ENCODE measurements at regions not wholly inside any gene's neighbourhood (a gene's known extent, or its start where the extent isn't known, plus 50 kb on each side); places are given as distances from the start of the nearest gene placed in this dataset.

DNA sequence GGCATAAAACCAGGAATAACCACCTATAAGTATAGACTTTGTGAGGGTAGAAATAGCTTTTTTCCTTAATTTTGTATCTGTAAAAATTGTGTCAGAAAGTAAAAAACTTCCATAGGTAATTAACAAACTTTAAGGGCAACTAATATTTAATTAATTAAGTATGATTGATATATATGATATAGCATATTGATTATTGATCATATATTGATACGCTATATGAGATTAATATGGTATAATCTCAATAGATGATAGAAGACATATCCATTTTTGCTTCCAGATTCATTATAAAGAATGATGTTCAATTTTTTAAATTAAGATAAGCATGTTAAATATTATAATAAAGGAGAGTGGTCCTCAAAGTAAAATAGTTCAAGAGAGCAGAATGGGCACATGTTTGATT, 99.3 kb upstream of the VAV3 start:
- H3K9me3 ChIP-seq (replicated peaks in 1 of 2; ENCODE audit: control insufficient read depth in 2 of 2, insufficient read depth in 1 of 2, low read depth in 1 of 2, low read length in 2 of 2) = peaks cover 0 to 9% of the 10 kb centered on the region in 2 donors
- DNase-seq (ENCODE audit: low spot score) = no peak
- no peak overlapping the region for H3K9ac ChIP-seq (ENCODE audit: low read depth, low read length, poor library complexity)
- H2BK15ac ChIP-seq (ENCODE audit: low read length) = no peak overlapping the region
- peaks cover 0 to under 1% of the 10 kb centered on the region in 2 donors for H3K4me1 ChIP-seq (ENCODE audit: control insufficient read depth in 2 of 2, insufficient read depth in 1 of 2, low read depth in 1 of 2, low read length in 2 of 2)
- no peak overlapping the region for H2BK120ac ChIP-seq (ENCODE audit: low read depth, low read length)
- no peak overlapping the region for H3K23ac ChIP-seq (ENCODE audit: low read depth, low read length, poor library complexity)
- H3K18ac ChIP-seq (ENCODE audit: low read length) = no peak overlapping the region
- no peak overlapping the region for H3K14ac ChIP-seq (ENCODE audit: low read length)
- no peak overlapping the region for H2AK5ac ChIP-seq (ENCODE audit: low read depth, low read length)
- no peak overlapping the region for H3K4me3 ChIP-seq (ENCODE audit: low read length in 2 of 2)
- no peak overlapping the region for H2BK12ac ChIP-seq (ENCODE audit: low read length)
- H4K8ac ChIP-seq (ENCODE audit: low read depth, low read length) = no peak overlapping the region
- WGBS, 2 donors (ENCODE audit: extremely low coverage in 2 of 2, insufficient read length in 2 of 2, insufficient replicate concordance in 1 of 2) = no CpG with 5 or more reads among the region's 1 CpG
- no peaks in the 10 kb centered on the region for H3K36me3 ChIP-seq (replicated peaks in 1 of 2; ENCODE audit: control insufficient read depth in 2 of 2, insufficient read depth in 2 of 2, low read length in 2 of 2)
- H3K4ac ChIP-seq (ENCODE audit: low read length) = no peak overlapping the region
- no peak overlapping the region for H4K91ac ChIP-seq (ENCODE audit: low read depth, low read length, poor library complexity)
- no peak overlapping the region for H3K27ac ChIP-seq (replicated peaks; ENCODE audit: low read length)
- no peaks in the 10 kb centered on the region for H3K79me1 ChIP-seq (ENCODE audit: low read depth, low read length)
- H3K4me2 ChIP-seq (ENCODE audit: insufficient read depth, low read length, poor library complexity, severe bottlenecking) = no peak overlapping the region
- no peak overlapping the region for H2BK5ac ChIP-seq (ENCODE audit: low read length)
- H2AFZ ChIP-seq (ENCODE audit: low read length) = no peak overlapping the region
- no peaks in the 10 kb centered on the region for H3K27me3 ChIP-seq (ENCODE audit: control insufficient read depth in 3 of 3, insufficient read depth in 3 of 3, low read depth in 1 of 3, low read length in 3 of 3)

DNA sequence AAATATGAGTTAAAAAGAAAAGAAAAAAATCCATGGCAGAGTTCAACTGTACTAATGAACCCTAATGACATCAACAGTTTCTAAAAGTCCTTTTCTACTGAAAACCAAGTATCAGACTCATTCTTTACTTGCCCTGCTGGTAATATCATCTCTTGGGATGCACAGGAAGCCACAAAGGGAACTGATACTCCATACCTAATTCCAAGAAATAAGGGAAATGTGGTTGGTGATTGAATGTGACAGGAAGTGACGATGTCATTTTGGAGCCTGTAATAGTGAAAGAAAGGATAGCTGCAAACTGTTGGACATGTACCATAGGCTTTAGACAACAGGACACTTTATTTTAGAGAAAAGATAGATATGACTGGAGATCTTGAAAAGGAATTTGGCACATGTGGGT, 98.7 kb upstream of the VAV3 start:
- WGBS, 2 donors (ENCODE audit: extremely low coverage in 2 of 2, insufficient read length in 2 of 2, insufficient replicate concordance in 1 of 2) = no CpG with 5 or more reads among the region's 1 CpG
- Histone ChIP-seq H3K9ac (ENCODE audit: low read depth, low read length, poor library complexity) (no peak overlapping the region), H3K14ac (ENCODE audit: low read length) (no peak overlapping the region), H3K4ac (ENCODE audit: low read length) (no peak overlapping the region), H3K18ac (ENCODE audit: low read length) (no peak overlapping the region), H3K79me1 (ENCODE audit: low read depth, low read length) (no peaks in the 10 kb centered on the region), H4K91ac (ENCODE audit: low read depth, low read length, poor library complexity) (no peak overlapping the region), H2BK15ac (ENCODE audit: low read length) (no peak overlapping the region), H3K27me3 (ENCODE audit: control insufficient read depth in 3 of 3, insufficient read depth in 3 of 3, low read depth in 1 of 3, low read length in 3 of 3) (no peaks in the 10 kb centered on the region), H3K27ac (replicated peaks; ENCODE audit: low read length) (no peak overlapping the region), H3K4me3 (ENCODE audit: low read length in 2 of 2) (no peak overlapping the region), H2AFZ (ENCODE audit: low read length) (no peak overlapping the region), H2BK5ac (ENCODE audit: low read length) (no peak overlapping the region), H2AK5ac (ENCODE audit: low read depth, low read length) (no peak overlapping the region), H3K4me2 (ENCODE audit: insufficient read depth, low read length, poor library complexity, severe bottlenecking) (no peak overlapping the region), H3K4me1 (ENCODE audit: control insufficient read depth in 2 of 2, insufficient read depth in 1 of 2, low read depth in 1 of 2, low read length in 2 of 2) (peaks cover 0 to 4% of the 10 kb centered on the region in 2 donors), H2BK12ac (ENCODE audit: low read length) (no peak overlapping the region), H3K23ac (ENCODE audit: low read depth, low read length, poor library complexity) (no peak overlapping the region), H2BK120ac (ENCODE audit: low read depth, low read length) (no peak overlapping the region), H3K36me3 (replicated peaks in 1 of 2; ENCODE audit: control insufficient read depth in 2 of 2, insufficient read depth in 2 of 2, low read length in 2 of 2) (no peaks in the 10 kb centered on the region), H4K8ac (ENCODE audit: low read depth, low read length) (no peak overlapping the region), H3K9me3 (replicated peaks in 1 of 2; ENCODE audit: control insufficient read depth in 2 of 2, insufficient read depth in 1 of 2, low read depth in 1 of 2, low read length in 2 of 2) (peaks cover 0 to 9% of the 10 kb centered on the region in 2 donors)
- no peak for DNase-seq (ENCODE audit: low spot score)

DNA sequence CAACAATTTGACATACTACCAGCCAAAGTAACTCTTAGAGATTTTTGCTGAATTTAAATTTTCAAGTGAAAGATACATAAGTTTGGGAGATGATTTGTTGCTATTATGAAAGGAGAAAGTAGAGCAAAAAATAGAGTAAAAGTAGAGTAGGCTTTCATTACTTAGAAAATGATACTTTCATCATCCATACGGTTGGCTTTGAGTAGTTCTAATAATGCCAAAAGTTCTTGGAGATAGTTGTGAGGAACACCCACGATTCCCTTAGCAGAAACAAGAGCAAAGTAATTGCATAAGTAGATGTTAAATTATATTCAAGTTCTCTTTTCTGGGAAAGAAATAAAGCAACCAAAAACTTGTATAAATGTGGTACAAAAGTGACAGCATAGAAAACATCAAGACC, 95.0 kb upstream of the VAV3 start:
- H3K4me2 ChIP-seq (ENCODE audit: insufficient read depth, low read length, poor library complexity, severe bottlenecking) = no peak overlapping the region
- no peak overlapping the region for H2BK15ac ChIP-seq (ENCODE audit: low read length)
- no peak overlapping the region for H4K91ac ChIP-seq (ENCODE audit: low read depth, low read length, poor library complexity)
- H3K4ac ChIP-seq (ENCODE audit: low read length) = no peak overlapping the region
- peaks cover 1 to 4% of the 10 kb centered on the region in 2 donors for H3K4me1 ChIP-seq (ENCODE audit: control insufficient read depth in 2 of 2, insufficient read depth in 1 of 2, low read depth in 1 of 2, low read length in 2 of 2)
- no peak overlapping the region for H2BK120ac ChIP-seq (ENCODE audit: low read depth, low read length)
- no peak overlapping the region for H3K9ac ChIP-seq (ENCODE audit: low read depth, low read length, poor library complexity)
- no peak overlapping the region for H2BK12ac ChIP-seq (ENCODE audit: low read length)
- peaks cover 0 to 9% of the 10 kb centered on the region in 2 donors for H3K9me3 ChIP-seq (replicated peaks in 1 of 2; ENCODE audit: control insufficient read depth in 2 of 2, insufficient read depth in 1 of 2, low read depth in 1 of 2, low read length in 2 of 2)
- no peaks in the 10 kb centered on the region for H3K79me1 ChIP-seq (ENCODE audit: low read depth, low read length)
- no peak for DNase-seq (ENCODE audit: low spot score)
- WGBS, 2 donors (ENCODE audit: extremely low coverage in 2 of 2, insufficient read length in 2 of 2, insufficient replicate concordance in 1 of 2) = no CpG with 5 or more reads among the region's 2 CpGs
- no peak overlapping the region for H2BK5ac ChIP-seq (ENCODE audit: low read length)
- no peak overlapping the region for H4K8ac ChIP-seq (ENCODE audit: low read depth, low read length)
- H2AK5ac ChIP-seq (ENCODE audit: low read depth, low read length) = no peak overlapping the region
- H3K4me3 ChIP-seq (ENCODE audit: low read length in 2 of 2) = no peak overlapping the region
- no peak overlapping the region for H3K14ac ChIP-seq (ENCODE audit: low read length)
- H3K23ac ChIP-seq (ENCODE audit: low read depth, low read length, poor library complexity) = no peak overlapping the region
- H3K36me3 ChIP-seq (replicated peaks in 1 of 2; ENCODE audit: control insufficient read depth in 2 of 2, insufficient read depth in 2 of 2, low read length in 2 of 2) = no peaks in the 10 kb centered on the region
- H3K18ac ChIP-seq (ENCODE audit: low read length) = no peak overlapping the region
- peak overlapping the region; percentile 46 for H2AFZ ChIP-seq (ENCODE audit: low read length)
- no peak overlapping the region for H3K27ac ChIP-seq (replicated peaks; ENCODE audit: low read length)
- H3K27me3 ChIP-seq (ENCODE audit: control insufficient read depth in 3 of 3, insufficient read depth in 3 of 3, low read depth in 1 of 3, low read length in 3 of 3) = no peaks in the 10 kb centered on the region

DNA sequence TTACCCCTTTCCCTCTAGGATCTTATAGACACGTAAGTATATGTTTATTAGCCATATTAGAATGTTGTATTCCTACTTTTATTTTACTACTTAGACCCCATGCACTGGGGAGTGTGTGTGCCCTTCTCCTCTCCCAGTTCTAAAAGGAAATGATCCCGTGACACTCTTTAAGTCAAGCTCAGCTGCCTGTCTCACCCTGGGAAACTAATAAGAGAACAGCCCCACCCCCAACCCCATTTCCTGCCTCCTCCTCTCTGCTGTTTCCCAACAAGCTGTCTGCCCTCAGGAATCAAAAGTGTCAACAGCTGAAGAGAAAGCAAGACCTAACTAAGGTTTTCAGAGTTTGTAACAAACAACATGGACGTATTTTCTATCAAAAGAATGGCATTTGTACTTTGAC, 92.6 kb upstream of the VAV3 start:
- H3K36me3 ChIP-seq (replicated peaks in 1 of 2; ENCODE audit: control insufficient read depth in 2 of 2, insufficient read depth in 2 of 2, low read length in 2 of 2) = no peaks in the 10 kb centered on the region
- H3K79me1 ChIP-seq (ENCODE audit: low read depth, low read length) = no peaks in the 10 kb centered on the region
- H3K4me1 ChIP-seq (ENCODE audit: control insufficient read depth in 2 of 2, insufficient read depth in 1 of 2, low read depth in 1 of 2, low read length in 2 of 2) = peaks cover 5 to 6% of the 10 kb centered on the region in 2 donors
- H3K27me3 ChIP-seq (ENCODE audit: control insufficient read depth in 3 of 3, insufficient read depth in 3 of 3, low read depth in 1 of 3, low read length in 3 of 3) = no peaks in the 10 kb centered on the region
- WGBS, 2 donors (ENCODE audit: extremely low coverage in 2 of 2, insufficient read length in 2 of 2, insufficient replicate concordance in 1 of 2) = no CpG with 5 or more reads among the region's 3 CpGs
- no peak overlapping the region for H3K14ac ChIP-seq (ENCODE audit: low read length)
- H2AK5ac ChIP-seq (ENCODE audit: low read depth, low read length) = no peak overlapping the region
- no peak overlapping the region for H3K18ac ChIP-seq (ENCODE audit: low read length)
- H2AFZ ChIP-seq (ENCODE audit: low read length) = peak overlapping the region; percentile 69
- H3K9me3 ChIP-seq (replicated peaks in 1 of 2; ENCODE audit: control insufficient read depth in 2 of 2, insufficient read depth in 1 of 2, low read depth in 1 of 2, low read length in 2 of 2) = peaks cover 0 to 9% of the 10 kb centered on the region in 2 donors
- H3K4me2 ChIP-seq (ENCODE audit: insufficient read depth, low read length, poor library complexity, severe bottlenecking) = no peak overlapping the region
- H2BK15ac ChIP-seq (ENCODE audit: low read length) = no peak overlapping the region
- no peak overlapping the region for H2BK5ac ChIP-seq (ENCODE audit: low read length)
- H3K4ac ChIP-seq (ENCODE audit: low read length) = no peak overlapping the region
- no peak overlapping the region for H3K27ac ChIP-seq (replicated peaks; ENCODE audit: low read length)
- no peak overlapping the region for H3K23ac ChIP-seq (ENCODE audit: low read depth, low read length, poor library complexity)
- H2BK120ac ChIP-seq (ENCODE audit: low read depth, low read length) = no peak overlapping the region
- H2BK12ac ChIP-seq (ENCODE audit: low read length) = no peak overlapping the region
- DNase-seq (ENCODE audit: low spot score) = no peak
- no peak overlapping the region for H3K9ac ChIP-seq (ENCODE audit: low read depth, low read length, poor library complexity)
- H4K91ac ChIP-seq (ENCODE audit: low read depth, low read length, poor library complexity) = no peak overlapping the region
- H3K4me3 ChIP-seq (ENCODE audit: low read length in 2 of 2) = no peak overlapping the region
- H4K8ac ChIP-seq (ENCODE audit: low read depth, low read length) = no peak overlapping the region
